Mesendoderm (in vitro differentiated cells): ENCODE measurements at regions not wholly inside any gene's neighbourhood (a gene's known extent, or its start where the extent isn't known, plus 50 kb on each side); places are given as distances from the start of the nearest gene placed in this dataset.

Experiments used
- DNase-seq: peaks from one replicate; pipeline ENCODE4 v3.0.0; 2013
- H2AK5ac ChIP-seq: 2 replicates; pipeline ENCODE4 v1.6.1; 2013; ENCODE audit warnings: low read length, inconsistent platforms
- H2BK120ac ChIP-seq: 2 replicates; pipeline ENCODE4 v1.6.1; 2013; ENCODE audit warnings: low read depth, mild to moderate bottlenecking, low read length, moderate library complexity, mixed read lengths
- H2BK15ac ChIP-seq: replicated peaks from 2 replicates; pipeline ENCODE4 v1.6.1; 2013; ENCODE audit warnings: low read depth, mild to moderate bottlenecking, moderate library complexity
- H2BK5ac ChIP-seq: 2 replicates; pipeline ENCODE4 v1.6.1; 2013; ENCODE audit warnings: low read length, inconsistent platforms
- H3K18ac ChIP-seq: 2 replicates; pipeline ENCODE4 v1.6.1; 2013; ENCODE audit warnings: mild to moderate bottlenecking, low read length, mixed read lengths
- H3K23ac ChIP-seq: one replicate; pipeline ENCODE4 v1.6.1; 2013; ENCODE audit warnings: low read length
- H3K27ac ChIP-seq: 2 replicates; pipeline ENCODE4 v1.5.1; 2013; ENCODE audit warnings: low read depth, mild to moderate bottlenecking, inconsistent platforms, low read length, moderate library complexity
- H3K27me3 ChIP-seq: 2 replicates; pipeline ENCODE4 v1.6.1; 2013; ENCODE audit warnings: low read length, control low read depth, mild to moderate bottlenecking, inconsistent platforms; ENCODE audit not compliant: insufficient read depth, poor library complexity
- H3K36me3 ChIP-seq: 2 replicates; pipeline ENCODE4 v1.6.1; 2013; ENCODE audit warnings: low read length, inconsistent platforms; ENCODE audit not compliant: control insufficient read depth, insufficient read depth
- H3K4ac ChIP-seq: one replicate; pipeline ENCODE4 v1.6.1; 2013; ENCODE audit warnings: low read depth, mild to moderate bottlenecking, low read length, moderate library complexity
- H3K4me1 ChIP-seq: 2 replicates; pipeline ENCODE4 v1.6.1; 2013; ENCODE audit warnings: low read depth, low read length, inconsistent platforms; ENCODE audit not compliant: control insufficient read depth
- H3K4me2 ChIP-seq: 2 replicates; pipeline ENCODE4 v1.6.1; 2013; ENCODE audit warnings: low read length
- H3K4me3 ChIP-seq: 2 replicates; pipeline ENCODE4 v1.5.1; 2013; ENCODE audit warnings: mild to moderate bottlenecking, low read length
- H3K56ac ChIP-seq: one replicate; pipeline ENCODE4 v1.6.1; 2013; ENCODE audit warnings: low read length
- H3K79me1 ChIP-seq: 2 replicates; pipeline ENCODE4 v1.6.1; 2013; ENCODE audit warnings: low read length, inconsistent platforms
- H3K79me2 ChIP-seq: 2 replicates; pipeline ENCODE4 v1.6.1; 2013; ENCODE audit warnings: mild to moderate bottlenecking, low read length; ENCODE audit not compliant: control insufficient read depth, insufficient read depth
- H3K9ac ChIP-seq: 2 replicates; pipeline ENCODE4 v1.6.1; 2013; ENCODE audit warnings: low read length, inconsistent platforms
- H4K5ac ChIP-seq: one replicate; pipeline ENCODE4 v1.6.1; 2013; ENCODE audit warnings: low read length
- H4K8ac ChIP-seq: one replicate; pipeline ENCODE4 v1.6.1; 2013; ENCODE audit warnings: low read depth, mild to moderate bottlenecking, control low read depth, low read length, moderate library complexity
- WGBS: extraction: QIAGEN DNeasy Blood & Tissue Kit; methylation state at CpG from one replicate; pipeline ENCODE4 v1.1.7; 2013; ENCODE audit warnings: low lambda C conversion rate, missing lambda C conversion rate; ENCODE audit not compliant: insufficient coverage; ENCODE audit errors: extremely low coverage; 5-methylcytosine and 5-hydroxymethylcytosine counted together

DNA sequence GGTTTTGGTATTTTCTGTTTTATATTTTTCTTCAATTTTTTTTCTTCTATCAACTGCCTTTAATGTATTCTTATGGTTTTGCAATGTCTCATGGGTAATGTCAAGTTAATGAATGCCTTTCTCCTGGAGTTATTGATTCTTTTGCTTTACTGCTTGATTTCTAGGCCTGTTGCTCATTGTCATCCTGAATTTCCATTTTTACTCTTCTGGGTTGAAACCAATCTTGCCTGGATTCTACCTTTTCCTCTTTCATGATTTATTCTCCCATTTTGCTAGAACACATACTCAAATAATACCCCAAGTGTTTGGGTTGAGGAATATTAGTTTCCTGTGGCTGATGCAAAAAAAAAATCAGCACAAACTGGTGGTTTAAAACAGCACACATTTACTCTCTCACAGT, 315.2 kb upstream of the PDZRN3 start:
- H3K4me1 ChIP-seq, result no peaks in the 10 kb centered on the region
- no peak overlapping the region for H3K56ac ChIP-seq

DNA sequence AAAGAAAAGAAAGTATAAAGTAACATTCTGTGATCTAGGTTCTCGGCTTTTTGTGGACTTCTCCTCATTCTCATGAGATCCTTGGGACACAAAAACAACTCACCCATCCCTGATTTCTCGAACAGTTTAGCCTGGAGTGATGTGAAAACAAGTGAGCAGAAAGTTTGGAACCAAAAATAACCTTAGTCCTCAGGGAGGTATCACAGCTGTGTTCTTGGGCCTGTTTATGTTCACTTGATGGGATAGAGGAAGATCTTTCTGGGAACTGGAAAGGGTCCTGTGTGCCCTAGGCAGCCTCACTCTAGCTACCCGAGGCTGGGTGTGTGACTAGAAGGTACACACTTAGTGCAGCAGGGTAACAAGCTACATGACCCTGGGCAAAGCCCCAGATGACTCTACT, 308.8 kb upstream of the PDZRN3 start:
- Histone ChIP-seq H3K27ac (no peak overlapping the region), H4K8ac (no peak overlapping the region), H3K27me3 (no peaks in the 10 kb centered on the region), H3K56ac (no peak overlapping the region), H3K79me1 (no peaks in the 10 kb centered on the region), H3K18ac (no peak overlapping the region), H4K5ac (no peak overlapping the region), H3K36me3 (no peaks in the 10 kb centered on the region), H3K23ac (no peak overlapping the region), H3K4me3 (no peak overlapping the region), H3K4me2 (no peak overlapping the region), H2BK15ac (no peak overlapping the region), H3K79me2 (no peaks in the 10 kb centered on the region), H3K9ac (no peak overlapping the region), H2BK120ac (no peak overlapping the region), H2BK5ac (no peak overlapping the region), H3K4me1 (no peaks in the 10 kb centered on the region), H3K4ac (no peak overlapping the region), H2AK5ac (no peak overlapping the region)
- WGBS, result no CpG with 5 or more reads among the region's 3 CpGs
- DNase-seq, result no peak

More for the DNA sequence above, 315.2 kb upstream of the PDZRN3 start:
- no peak overlapping the region for H3K27ac ChIP-seq
- H3K79me2 ChIP-seq, result no peaks in the 10 kb centered on the region
- no peak overlapping the region for H3K4ac ChIP-seq
- H3K18ac ChIP-seq, result no peak overlapping the region
- no peak overlapping the region for H4K8ac ChIP-seq
- no peak overlapping the region for H2BK15ac ChIP-seq
- H3K27me3 ChIP-seq, result no peaks in the 10 kb centered on the region
- H4K5ac ChIP-seq, result no peak overlapping the region
- no peak overlapping the region for H3K23ac ChIP-seq
- H2BK5ac ChIP-seq, result no peak overlapping the region
- no peak overlapping the region for H3K9ac ChIP-seq
- H2BK120ac ChIP-seq, result no peak overlapping the region
- H3K4me3 ChIP-seq, result no peak overlapping the region
- H3K36me3 ChIP-seq, result no peaks in the 10 kb centered on the region
- H3K4me2 ChIP-seq, result no peak overlapping the region
- DNase-seq, result no peak
- H2AK5ac ChIP-seq, result no peak overlapping the region
- H3K79me1 ChIP-seq, result no peaks in the 10 kb centered on the region

DNA sequence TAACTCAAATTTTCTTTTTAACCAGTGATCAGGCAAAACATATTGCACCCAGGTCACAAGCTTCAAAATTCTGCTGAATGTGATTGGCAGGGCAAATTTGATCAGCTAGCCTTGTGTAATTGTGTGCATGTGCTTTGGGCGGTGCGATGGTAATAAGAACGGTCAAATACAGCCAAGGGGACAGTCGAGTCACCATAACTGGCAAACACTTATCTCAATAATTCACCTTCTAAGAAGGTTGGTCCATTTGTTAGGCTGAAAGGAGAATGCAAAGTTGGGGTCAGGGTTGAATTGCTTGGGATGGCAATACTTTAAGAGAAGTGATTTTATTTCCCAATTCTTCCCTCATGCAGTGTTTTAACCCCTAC, 302.4 kb upstream of the PDZRN3 start:
- Histone ChIP-seq H2BK5ac (no peak overlapping the region), H3K18ac (no peak overlapping the region), H3K56ac (no peak overlapping the region), H3K4me3 (no peak overlapping the region), H2BK15ac (no peak overlapping the region), H3K27me3 (no peaks in the 10 kb centered on the region), H4K8ac (no peak overlapping the region), H3K4me1 (no peaks in the 10 kb centered on the region), H3K79me2 (no peaks in the 10 kb centered on the region), H3K23ac (no peak overlapping the region), H2AK5ac (no peak overlapping the region), H4K5ac (no peak overlapping the region), H3K27ac (no peak overlapping the region), H3K4ac (no peak overlapping the region), H3K79me1 (no peaks in the 10 kb centered on the region), H3K4me2 (no peak overlapping the region), H2BK120ac (no peak overlapping the region), H3K36me3 (no peaks in the 10 kb centered on the region), H3K9ac (no peak overlapping the region)
- no CpG with 5 or more reads among the region's 4 CpGs for WGBS
- DNase-seq, result no peak

DNA sequence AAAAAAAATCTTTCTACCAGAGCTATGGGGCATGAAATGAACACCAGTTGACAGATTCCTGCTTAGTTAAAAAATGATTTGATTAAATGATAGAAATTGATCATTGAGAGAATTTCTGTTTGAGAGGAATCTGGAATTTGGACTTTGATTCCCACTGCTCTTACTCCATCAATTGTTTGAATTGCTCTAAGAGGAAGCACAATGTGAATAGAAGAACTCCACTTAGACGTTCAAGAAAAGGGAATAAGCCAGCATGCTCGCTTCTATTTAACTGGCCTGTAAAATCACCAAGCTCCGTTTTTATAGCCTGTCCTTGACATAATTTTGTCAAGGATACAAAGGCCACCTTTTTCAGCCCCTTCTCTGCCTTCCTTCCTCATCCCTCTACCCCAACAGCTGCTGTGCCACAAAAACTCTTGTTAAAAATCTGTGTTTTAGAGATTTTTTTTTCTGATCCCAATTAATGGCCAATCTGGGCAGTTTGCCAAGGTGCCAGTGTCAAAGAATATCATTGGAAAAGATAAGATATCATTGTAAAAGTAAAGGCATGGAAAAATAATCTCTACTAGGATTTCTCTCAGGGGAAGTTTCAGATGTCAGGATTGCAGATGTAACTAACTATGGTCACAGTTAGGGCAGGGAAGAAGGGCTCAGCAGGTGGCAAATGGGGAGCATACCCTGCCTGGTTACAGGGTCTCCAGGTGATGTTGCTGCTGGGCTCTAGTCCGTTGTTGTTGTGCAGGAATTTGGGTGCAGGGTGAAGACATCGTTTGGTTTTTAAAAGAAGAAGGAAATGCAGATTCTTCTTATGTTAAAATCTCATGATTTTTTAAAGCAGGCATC, 301.8 kb upstream of the PDZRN3 start:
- no peak overlapping the region for H3K23ac ChIP-seq
- H3K79me2 ChIP-seq, result no peaks in the 10 kb centered on the region
- H3K56ac ChIP-seq, result no peak overlapping the region
- no peak overlapping the region for H2BK15ac ChIP-seq
- no CpG with 5 or more reads among the region's 5 CpGs for WGBS
- H3K27ac ChIP-seq, result no peak overlapping the region
- no peak overlapping the region for H2BK120ac ChIP-seq
- H3K4me2 ChIP-seq, result no peak overlapping the region
- H3K4ac ChIP-seq, result no peak overlapping the region
- H3K79me1 ChIP-seq, result no peaks in the 10 kb centered on the region
- no peak overlapping the region for H4K5ac ChIP-seq
- H3K9ac ChIP-seq, result no peak overlapping the region
- H4K8ac ChIP-seq, result no peak overlapping the region
- H3K4me1 ChIP-seq, result no peaks in the 10 kb centered on the region
- no peak overlapping the region for H2AK5ac ChIP-seq
- no peak overlapping the region for H2BK5ac ChIP-seq
- no peaks in the 10 kb centered on the region for H3K36me3 ChIP-seq
- no peak overlapping the region for H3K4me3 ChIP-seq
- H3K27me3 ChIP-seq, result no peaks in the 10 kb centered on the region
- no peak overlapping the region for H3K18ac ChIP-seq
- DNase-seq, result no peak

DNA sequence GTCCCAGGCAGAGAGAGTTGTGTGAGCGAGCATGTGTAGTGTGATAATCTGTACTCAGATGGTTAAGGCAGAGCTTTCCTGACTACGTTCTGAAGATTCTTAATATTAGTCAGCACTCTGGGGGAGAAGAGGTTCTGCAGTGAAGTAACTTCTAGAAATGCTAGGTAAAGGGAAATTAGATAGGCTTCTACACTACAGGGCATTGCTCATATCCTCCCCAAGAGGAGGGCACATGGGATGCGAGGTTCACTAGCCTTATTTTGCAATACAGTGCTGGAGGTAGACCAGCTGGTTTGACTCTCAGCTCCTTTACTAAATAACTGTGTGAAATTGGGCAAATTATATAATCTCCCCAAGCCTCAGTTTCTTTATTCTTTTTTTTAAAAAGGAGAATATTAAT, 300.3 kb upstream of the PDZRN3 start:
- Histone ChIP-seq H3K23ac (no peak overlapping the region), H2BK120ac (no peak overlapping the region), H2AK5ac (no peak overlapping the region), H3K4me2 (no peak overlapping the region), H3K4me1 (no peaks in the 10 kb centered on the region), H3K9ac (no peak overlapping the region), H3K79me2 (no peaks in the 10 kb centered on the region), H4K5ac (no peak overlapping the region), H3K4ac (no peak overlapping the region), H3K27ac (no peak overlapping the region), H3K4me3 (no peak overlapping the region), H3K27me3 (no peaks in the 10 kb centered on the region), H3K36me3 (no peaks in the 10 kb centered on the region), H2BK5ac (no peak overlapping the region), H3K79me1 (no peaks in the 10 kb centered on the region), H3K18ac (no peak overlapping the region), H4K8ac (no peak overlapping the region), H3K56ac (no peak overlapping the region), H2BK15ac (no peak overlapping the region)
- WGBS, result no CpG with 5 or more reads among the region's 3 CpGs
- no peak for DNase-seq

DNA sequence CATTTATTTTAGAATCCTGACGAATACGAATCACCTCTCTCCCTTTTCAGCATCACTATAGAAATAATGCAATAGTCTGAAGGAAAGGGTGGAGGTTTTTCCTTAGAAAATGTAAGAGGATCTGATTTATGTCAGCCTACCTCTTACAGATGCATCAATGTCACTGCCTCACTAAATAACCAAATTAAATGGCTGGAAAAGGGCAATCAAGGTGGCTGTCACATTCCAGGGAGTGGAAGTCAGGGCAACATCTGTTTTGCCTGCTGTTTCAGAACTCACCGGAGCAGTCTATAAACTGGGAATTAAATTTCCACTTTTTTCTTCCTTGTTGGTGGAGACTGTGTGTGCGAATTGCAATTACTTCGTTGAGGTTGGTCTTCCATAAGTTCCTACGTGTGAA, 299.3 kb upstream of the PDZRN3 start:
- Histone ChIP-seq H3K36me3 (no peaks in the 10 kb centered on the region), H3K27me3 (no peaks in the 10 kb centered on the region), H4K8ac (no peak overlapping the region), H3K4ac (no peak overlapping the region), H3K4me3 (no peak overlapping the region), H4K5ac (no peak overlapping the region), H3K4me1 (no peaks in the 10 kb centered on the region), H3K79me1 (no peaks in the 10 kb centered on the region), H3K56ac (no peak overlapping the region), H2BK120ac (no peak overlapping the region), H3K23ac (no peak overlapping the region), H3K9ac (no peak overlapping the region), H2BK5ac (no peak overlapping the region), H2BK15ac (no peak overlapping the region), H3K4me2 (no peak overlapping the region), H3K79me2 (no peaks in the 10 kb centered on the region), H2AK5ac (no peak overlapping the region), H3K27ac (no peak overlapping the region), H3K18ac (no peak overlapping the region)
- no CpG with 5 or more reads among the region's 6 CpGs for WGBS
- no peak for DNase-seq
